Astrocyte (in vitro differentiated cells and primary cell): ENCODE measurements at regions not wholly inside any gene's neighbourhood (a gene's known extent, or its start where the extent isn't known, plus 50 kb on each side); places are given as distances from the start of the nearest gene placed in this dataset.
"Not testable (repeated sequence)": the region's sequence is repeated elsewhere in the genome, so short reads cannot be mapped to it uniquely, and the experiment has no call there.

Source experiments
- DNase-seq: peaks from one replicate; pipeline ENCODE4 v3.0.0-alpha.2; 2010; ENCODE audit warnings: low read depth
- FAIRE-seq: peaks from 2 replicates; lab custom pipeline; 2011; peaks lifted over from hg19 to GRCh38; lab: Jason Lieb, UNC
- H2AFZ ChIP-seq: 2 replicates; pipeline ENCODE4 v1.6.0; 2012; ENCODE audit warnings: low read depth, low read length, inconsistent platforms
- H3K27ac ChIP-seq: 2 replicates; pipeline ENCODE4 v1.5.1; 2011; ENCODE audit warnings: low read depth, low read length, inconsistent platforms
- H3K27me3 ChIP-seq: 2 replicates; pipeline ENCODE4 v1.6.0; 2011; ENCODE audit warnings: low read length, inconsistent platforms; ENCODE audit not compliant: insufficient read depth
- H3K36me3 ChIP-seq: 2 replicates; pipeline ENCODE4 v1.5.1; 2011; ENCODE audit warnings: low read length, inconsistent platforms; ENCODE audit not compliant: insufficient read depth
- H3K4me1 ChIP-seq: 2 replicates; pipeline ENCODE4 v1.5.1; 2011; ENCODE audit warnings: low read length, inconsistent platforms; ENCODE audit not compliant: insufficient read depth
- H3K4me2 ChIP-seq: 2 replicates; pipeline ENCODE4 v1.6.0; 2012; ENCODE audit warnings: low read length, inconsistent platforms
- H3K4me3 ChIP-seq: 2 replicates; pipeline ENCODE4 v1.5.1; 2011; ENCODE audit warnings: low read depth, mild to moderate bottlenecking, low read length, inconsistent platforms; ENCODE audit not compliant: insufficient read depth
- H3K79me2 ChIP-seq: 2 replicates; pipeline ENCODE4 v1.6.0; 2012; ENCODE audit warnings: mild to moderate bottlenecking, low read length, inconsistent platforms; ENCODE audit not compliant: insufficient read depth
- H3K9ac ChIP-seq: 2 replicates; pipeline ENCODE4 v1.6.0; 2012; ENCODE audit warnings: mild to moderate bottlenecking, low read length, inconsistent platforms
- H3K9me3 ChIP-seq: 2 replicates; pipeline ENCODE4 v1.5.1; 2012; ENCODE audit warnings: low read depth, mild to moderate bottlenecking, low read length, inconsistent platforms; ENCODE audit not compliant: insufficient read depth
- H4K20me1 ChIP-seq: 2 replicates; pipeline ENCODE4 v1.6.0; 2012; ENCODE audit warnings: low read length, inconsistent platforms; ENCODE audit not compliant: insufficient read depth
- H3K27ac Mint-ChIP-seq: one replicate; pipeline ENCODE4 v1.8.0; 2021; ENCODE audit warnings: mild to moderate bottlenecking, mixed read lengths; ENCODE audit not compliant: unreplicated experiment
- H3K27me3 Mint-ChIP-seq: one replicate; pipeline ENCODE4 v1.8.0; 2021; ENCODE audit warnings: low read depth, mixed read lengths; ENCODE audit not compliant: unreplicated experiment
- H3K36me3 Mint-ChIP-seq: one replicate; pipeline ENCODE4 v1.8.0; 2021; ENCODE audit warnings: low read depth, mixed read lengths; ENCODE audit not compliant: unreplicated experiment
- H3K4me1 Mint-ChIP-seq: one replicate; pipeline ENCODE4 v1.8.0; 2021; ENCODE audit warnings: low read depth, mixed read lengths; ENCODE audit not compliant: unreplicated experiment
- H3K4me3 Mint-ChIP-seq: one replicate; pipeline ENCODE4 v1.8.0; 2021; ENCODE audit warnings: mild to moderate bottlenecking, moderate library complexity, mixed read lengths; ENCODE audit not compliant: unreplicated experiment
- H3K9me3 Mint-ChIP-seq: one replicate; pipeline ENCODE4 v1.8.0; 2021; ENCODE audit warnings: mild to moderate bottlenecking, mixed read lengths; ENCODE audit not compliant: unreplicated experiment
- CTCF ChIP-seq: IDR thresholded peaks from 2 replicates; pipeline ENCODE4 v1.5.1; 2011; ENCODE audit warnings: low read depth, mild to moderate bottlenecking, inconsistent platforms, low read length, moderate library complexity; ENCODE audit not compliant: insufficient read depth
- EZH2 ChIP-seq: IDR thresholded peaks from 2 replicates; pipeline ENCODE4 v1.6.1; 2012; ENCODE audit warnings: mild to moderate bottlenecking, low read length, inconsistent platforms; ENCODE audit not compliant: insufficient read depth

- H3K36me3 Mint-ChIP-seq, H3K9me3 ChIP-seq, H3K27ac ChIP-seq, H3K36me3 ChIP-seq, H3K4me1 Mint-ChIP-seq, DNase-seq, H3K79me2 ChIP-seq, H3K4me3 Mint-ChIP-seq, H4K20me1 ChIP-seq, H3K9me3 Mint-ChIP-seq, H3K4me3 ChIP-seq, H3K27me3 Mint-ChIP-seq, H3K27me3 ChIP-seq, H3K9ac ChIP-seq, H3K27ac Mint-ChIP-seq, H2AFZ ChIP-seq, H3K4me2 ChIP-seq, FAIRE-seq, H3K4me1 ChIP-seq: not testable (repeated sequence)
Observed at GRCh38 chr4:189653983-189654382, 286.7 kb upstream of the FRG1 start.

GRCh38 chr4:189654396-189654795, 286.3 kb upstream of the FRG1 start:
- not testable (repeated sequence) for H2AFZ ChIP-seq, FAIRE-seq, H3K9me3 ChIP-seq, DNase-seq, H3K79me2 ChIP-seq, H3K4me3 ChIP-seq, H3K27me3 ChIP-seq, H3K4me1 Mint-ChIP-seq, H3K27me3 Mint-ChIP-seq, H3K4me1 ChIP-seq, H3K36me3 Mint-ChIP-seq, H3K36me3 ChIP-seq, H3K27ac ChIP-seq, H3K4me2 ChIP-seq, H3K9me3 Mint-ChIP-seq, H4K20me1 ChIP-seq, H3K9ac ChIP-seq, H3K4me3 Mint-ChIP-seq, H3K27ac Mint-ChIP-seq

GRCh38 chr4:189655817-189656216, 284.9 kb upstream of the FRG1 start:
- H3K4me3 ChIP-seq, H3K27ac Mint-ChIP-seq, FAIRE-seq, H3K4me1 Mint-ChIP-seq, H3K4me2 ChIP-seq, H3K27me3 ChIP-seq, H3K9me3 Mint-ChIP-seq, H3K27ac ChIP-seq, H2AFZ ChIP-seq, H3K4me1 ChIP-seq, H3K27me3 Mint-ChIP-seq, H3K9ac ChIP-seq, H3K79me2 ChIP-seq, DNase-seq, H3K36me3 Mint-ChIP-seq, H3K36me3 ChIP-seq, H4K20me1 ChIP-seq, H3K9me3 ChIP-seq, H3K4me3 Mint-ChIP-seq: not testable (repeated sequence)

GRCh38 chr4:189656641-189657040, 284.0 kb upstream of the FRG1 start:
- no peak for FAIRE-seq
- no peak for DNase-seq
- H3K4me2 ChIP-seq: no peak overlapping the region
- no peaks in the 10 kb centered on the region for H3K4me1 ChIP-seq
- no peak overlapping the region for H2AFZ ChIP-seq
- TF ChIP-seq EZH2 (no peak), CTCF (no peak)
- H3K27ac ChIP-seq: no peak overlapping the region
- H3K36me3 Mint-ChIP-seq: no peaks in the 10 kb centered on the region
- no peak overlapping the region for H3K4me3 Mint-ChIP-seq
- H3K4me1 Mint-ChIP-seq: no peaks in the 10 kb centered on the region
- no peaks in the 10 kb centered on the region for H3K79me2 ChIP-seq
- peaks cover 2% of the 10 kb centered on the region for H3K27me3 Mint-ChIP-seq
- no peak overlapping the region for H3K9ac ChIP-seq
- H3K27me3 ChIP-seq: no peaks in the 10 kb centered on the region
- no peaks in the 10 kb centered on the region for H3K36me3 ChIP-seq
- H3K9me3 ChIP-seq: no peaks in the 10 kb centered on the region
- H3K9me3 Mint-ChIP-seq: no peaks in the 10 kb centered on the region
- no peak overlapping the region for H3K27ac Mint-ChIP-seq
- no peak overlapping the region for H3K4me3 ChIP-seq
- H4K20me1 ChIP-seq: no peaks in the 10 kb centered on the region

GRCh38 chr4:189658259-189658658, 282.4 kb upstream of the FRG1 start:
- H3K4me1 ChIP-seq, H4K20me1 ChIP-seq, H3K27me3 ChIP-seq, H3K27ac Mint-ChIP-seq, H3K27me3 Mint-ChIP-seq, H3K79me2 ChIP-seq, FAIRE-seq, H2AFZ ChIP-seq, H3K27ac ChIP-seq, H3K9ac ChIP-seq, H3K4me2 ChIP-seq, H3K4me3 ChIP-seq, H3K36me3 ChIP-seq, H3K36me3 Mint-ChIP-seq, H3K4me1 Mint-ChIP-seq, H3K9me3 Mint-ChIP-seq, H3K4me3 Mint-ChIP-seq, DNase-seq, H3K9me3 ChIP-seq: not testable (repeated sequence)
